Neural cell (in vitro differentiated cells): ENCODE measurements at regions not wholly inside any gene's neighbourhood (a gene's known extent, or its start where the extent isn't known, plus 50 kb on each side); places are given as distances from the start of the nearest gene placed in this dataset.

Experiments used
- H2AFZ ChIP-seq: fragments of 200-600, 300-800 bp; sonication (generic), shearing (Covaris generic); 2 replicates; pipeline ENCODE4 v1.6.0; 2014; ENCODE audit warnings: low read depth, mild to moderate bottlenecking, antibody characterized with exemption, low read length, moderate library complexity
- H3F3A ChIP-seq: fragments of 200-600 bp; shearing (Covaris generic); 2 replicates; pipeline ENCODE4 v1.6.1; 2016; ENCODE audit warnings: mild to moderate bottlenecking, moderate library complexity, mixed read lengths, antibody characterized with exemption, low read length; ENCODE audit not compliant: insufficient read depth, poor library complexity, severe bottlenecking
- H3K27ac ChIP-seq: fragments of 200-600, 300-800 bp; sonication (generic), shearing (Covaris generic); 2 replicates; pipeline ENCODE4 v1.5.1; 2014; ENCODE audit warnings: mild to moderate bottlenecking, low read length, moderate library complexity
- H3K27me3 ChIP-seq: fragments of 300-800, 200-600 bp; sonication (generic), shearing (Covaris generic); 2 replicates; pipeline ENCODE4 v1.6.0; 2014; ENCODE audit warnings: mild to moderate bottlenecking, low read depth, low read length, moderate library complexity; ENCODE audit not compliant: insufficient read depth
- H3K36me3 ChIP-seq: fragments of 300-800, 200-600 bp; sonication (generic), shearing (Covaris generic); 2 replicates; pipeline ENCODE4 v1.5.1; 2014; ENCODE audit warnings: mild to moderate bottlenecking, antibody characterized with exemption, low read length, moderate library complexity; ENCODE audit not compliant: insufficient read depth
- H3K4me2 ChIP-seq: fragments of 300-800, 200-600 bp; sonication (generic), shearing (Covaris generic); 2 replicates; pipeline ENCODE4 v1.6.0; 2014; ENCODE audit warnings: mild to moderate bottlenecking, low read length
- H3K4me3 ChIP-seq: fragments of 300-800, 200-600 bp; sonication (generic), shearing (Covaris generic); 2 replicates; pipeline ENCODE4 v1.5.1; 2014; ENCODE audit warnings: mild to moderate bottlenecking, low read length, moderate library complexity
- H3K79me2 ChIP-seq: fragments of 200-600 bp; shearing (Covaris generic); replicated peaks from 2 replicates; pipeline ENCODE4 v1.6.0; 2014; ENCODE audit warnings: mild to moderate bottlenecking, low read length, moderate library complexity; ENCODE audit not compliant: insufficient read depth
- H3K9ac ChIP-seq: fragments of 300-800, 200-600 bp; sonication (generic), shearing (Covaris generic); 2 replicates; pipeline ENCODE4 v1.6.1; 2016; ENCODE audit warnings: mild to moderate bottlenecking, low read length, mixed read lengths
- H3K9me2 ChIP-seq: fragments of 200-600 bp; shearing (Covaris generic); 2 replicates; pipeline ENCODE4 v1.6.1; 2016; ENCODE audit warnings: mild to moderate bottlenecking, low read length, mixed read lengths; ENCODE audit not compliant: insufficient read depth
- H3K9me3 ChIP-seq: fragments of 200-600, 300-800 bp; sonication (generic), shearing (Covaris generic); 2 replicates; pipeline ENCODE4 v1.6.1; 2016; ENCODE audit warnings: mild to moderate bottlenecking, mixed run types, low read length, moderate library complexity, mixed read lengths
- H4K20me1 ChIP-seq: fragments of 200-600 bp; shearing (Covaris generic); 2 replicates; pipeline ENCODE4 v1.6.1; 2016; ENCODE audit warnings: mild to moderate bottlenecking, mixed run types; ENCODE audit not compliant: insufficient read depth
- CTCF ChIP-seq: fragments of 450-650 bp; IDR thresholded peaks from 2 replicates; pipeline ENCODE4 v1.5.1; 2014; ENCODE audit warnings: antibody characterized with exemption, mild to moderate bottlenecking, moderate library complexity; ENCODE audit not compliant: poor library complexity, severe bottlenecking
- EP300 ChIP-seq: fragments of 450-650 bp; conservative IDR thresholded peaks from 2 replicates; pipeline ENCODE4 v1.6.1; 2014; ENCODE audit warnings: antibody characterized with exemption, mild to moderate bottlenecking, moderate library complexity; ENCODE audit not compliant: poor library complexity, severe bottlenecking
- EZH2 ChIP-seq: fragments of 200-600, 300-800 bp; shearing (Covaris generic), sonication (generic); IDR thresholded peaks from 2 replicates; pipeline ENCODE4 v1.6.1; 2014; ENCODE audit warnings: antibody characterized with exemption, low read length, borderline replicate concordance, mild to moderate bottlenecking; ENCODE audit not compliant: insufficient read depth, poor library complexity, severe bottlenecking
- MXI1 ChIP-seq: fragments of 450-650 bp; conservative IDR thresholded peaks from 2 replicates; pipeline ENCODE4 v1.6.1; 2014; ENCODE audit warnings: antibody characterized with exemption, mild to moderate bottlenecking; ENCODE audit not compliant: poor library complexity, severe bottlenecking
- POLR2AphosphoS5 ChIP-seq: IDR thresholded peaks from 2 replicates; pipeline ENCODE4 v1.6.1; 2012
- RAD21 ChIP-seq: fragments of 450-650 bp; conservative IDR thresholded peaks from 2 replicates; pipeline ENCODE4 v1.6.1; 2014; ENCODE audit warnings: antibody characterized with exemption, mild to moderate bottlenecking, moderate library complexity
- SMC3 ChIP-seq: fragments of 450-650 bp; conservative IDR thresholded peaks from 2 replicates; pipeline ENCODE4 v1.6.1; 2014; ENCODE audit warnings: antibody characterized with exemption, mild to moderate bottlenecking, moderate library complexity; ENCODE audit not compliant: poor library complexity
- TAF1 ChIP-seq: IDR thresholded peaks from 2 replicates; pipeline ENCODE4 v1.6.1; 2012; ENCODE audit warnings: low read depth
- TF ChIP-seq, protein P1 (sequence below): IDR thresholded peaks from 2 replicates; pipeline ENCODE4 v1.6.1; 2012; ENCODE audit warnings: borderline replicate concordance

- H3K9ac ChIP-seq = no peak overlapping the region
- no peak overlapping the region for H2AFZ ChIP-seq
- H3K9me3 ChIP-seq = no peaks in the 10 kb centered on the region
- H3K27ac ChIP-seq = no peak overlapping the region
- no peaks in the 10 kb centered on the region for H3K36me3 ChIP-seq
- H3K4me3 ChIP-seq = no peak overlapping the region
- H3K27me3 ChIP-seq = no peaks in the 10 kb centered on the region
- TF ChIP-seq SMC3 (no peak), CTCF (no peak)
- H4K20me1 ChIP-seq = no peaks in the 10 kb centered on the region
- H3K79me2 ChIP-seq = no peaks in the 10 kb centered on the region
- no peaks in the 10 kb centered on the region for H3F3A ChIP-seq
- H3K9me2 ChIP-seq = no peaks in the 10 kb centered on the region
- no peak overlapping the region for H3K4me2 ChIP-seq
Observed at GRCh38 chr4:135065366-135065765, 863.8 kb upstream of the PABPC4L start.

DNA sequence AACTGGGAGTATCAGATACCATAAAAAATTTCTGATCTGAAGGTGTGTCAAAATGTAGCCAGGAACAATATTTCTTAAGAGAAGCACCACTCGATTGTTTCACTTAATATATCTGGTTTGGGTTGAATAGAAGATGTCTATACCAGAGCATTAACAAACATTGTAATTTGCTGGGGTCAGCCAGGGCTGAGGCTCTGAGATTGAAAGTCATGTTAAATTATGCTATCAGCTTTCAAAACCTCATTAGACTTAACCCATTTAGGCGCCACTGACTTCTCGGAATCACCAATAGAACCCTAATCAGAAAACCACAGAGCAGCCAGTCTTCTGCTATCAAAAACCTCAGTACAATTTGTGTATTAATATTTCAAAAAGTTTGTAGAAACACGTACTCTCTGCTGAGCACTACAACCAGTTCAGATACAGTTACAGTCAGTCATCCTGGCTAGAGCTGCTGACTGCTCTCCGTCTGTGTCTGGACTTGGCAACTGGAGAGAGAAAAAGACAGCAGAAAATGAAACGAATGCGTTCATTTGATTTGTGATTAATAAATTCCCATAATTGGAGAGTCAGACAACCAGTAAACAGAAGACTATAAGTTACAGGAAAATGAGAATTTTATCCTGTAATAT is 848.6 kb upstream of the PABPC4L start:
- no peaks in the 10 kb centered on the region for H4K20me1 ChIP-seq
- no peak overlapping the region for H2AFZ ChIP-seq
- no peaks in the 10 kb centered on the region for H3K27me3 ChIP-seq

More for the DNA sequence above, 848.6 kb upstream of the PABPC4L start:
- Histone ChIP-seq H3K4me2 (no peak overlapping the region), H3K4me3 (no peak overlapping the region), H3F3A (no peaks in the 10 kb centered on the region), H3K27ac (no peak overlapping the region), H3K9me2 (no peaks in the 10 kb centered on the region), H3K36me3 (no peaks in the 10 kb centered on the region), H3K9me3 (no peaks in the 10 kb centered on the region), H3K9ac (no peak overlapping the region), H3K79me2 (no peaks in the 10 kb centered on the region)
- TF ChIP-seq, protein P1, sequence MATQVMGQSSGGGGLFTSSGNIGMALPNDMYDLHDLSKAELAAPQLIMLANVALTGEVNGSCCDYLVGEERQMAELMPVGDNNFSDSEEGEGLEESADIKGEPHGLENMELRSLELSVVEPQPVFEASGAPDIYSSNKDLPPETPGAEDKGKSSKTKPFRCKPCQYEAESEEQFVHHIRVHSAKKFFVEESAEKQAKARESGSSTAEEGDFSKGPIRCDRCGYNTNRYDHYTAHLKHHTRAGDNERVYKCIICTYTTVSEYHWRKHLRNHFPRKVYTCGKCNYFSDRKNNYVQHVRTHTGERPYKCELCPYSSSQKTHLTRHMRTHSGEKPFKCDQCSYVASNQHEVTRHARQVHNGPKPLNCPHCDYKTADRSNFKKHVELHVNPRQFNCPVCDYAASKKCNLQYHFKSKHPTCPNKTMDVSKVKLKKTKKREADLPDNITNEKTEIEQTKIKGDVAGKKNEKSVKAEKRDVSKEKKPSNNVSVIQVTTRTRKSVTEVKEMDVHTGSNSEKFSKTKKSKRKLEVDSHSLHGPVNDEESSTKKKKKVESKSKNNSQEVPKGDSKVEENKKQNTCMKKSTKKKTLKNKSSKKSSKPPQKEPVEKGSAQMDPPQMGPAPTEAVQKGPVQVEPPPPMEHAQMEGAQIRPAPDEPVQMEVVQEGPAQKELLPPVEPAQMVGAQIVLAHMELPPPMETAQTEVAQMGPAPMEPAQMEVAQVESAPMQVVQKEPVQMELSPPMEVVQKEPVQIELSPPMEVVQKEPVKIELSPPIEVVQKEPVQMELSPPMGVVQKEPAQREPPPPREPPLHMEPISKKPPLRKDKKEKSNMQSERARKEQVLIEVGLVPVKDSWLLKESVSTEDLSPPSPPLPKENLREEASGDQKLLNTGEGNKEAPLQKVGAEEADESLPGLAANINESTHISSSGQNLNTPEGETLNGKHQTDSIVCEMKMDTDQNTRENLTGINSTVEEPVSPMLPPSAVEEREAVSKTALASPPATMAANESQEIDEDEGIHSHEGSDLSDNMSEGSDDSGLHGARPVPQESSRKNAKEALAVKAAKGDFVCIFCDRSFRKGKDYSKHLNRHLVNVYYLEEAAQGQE = no peak
- no peak for TF ChIP-seq TAF1
- no peak for TF ChIP-seq RAD21
- TF ChIP-seq POLR2AphosphoS5 = no peak
- TF ChIP-seq SMC3 = no peak
- no peak for TF ChIP-seq EZH2
- TF ChIP-seq MXI1 = no peak
- TF ChIP-seq EP300 = no peak
- TF ChIP-seq CTCF = no peak
